ENCODE measurements at regions not wholly inside any gene's neighbourhood (a gene's known extent, or its start where the extent isn't known, plus 50 kb on each side); places are given as distances from the start of the nearest gene placed in this dataset.

DNA sequence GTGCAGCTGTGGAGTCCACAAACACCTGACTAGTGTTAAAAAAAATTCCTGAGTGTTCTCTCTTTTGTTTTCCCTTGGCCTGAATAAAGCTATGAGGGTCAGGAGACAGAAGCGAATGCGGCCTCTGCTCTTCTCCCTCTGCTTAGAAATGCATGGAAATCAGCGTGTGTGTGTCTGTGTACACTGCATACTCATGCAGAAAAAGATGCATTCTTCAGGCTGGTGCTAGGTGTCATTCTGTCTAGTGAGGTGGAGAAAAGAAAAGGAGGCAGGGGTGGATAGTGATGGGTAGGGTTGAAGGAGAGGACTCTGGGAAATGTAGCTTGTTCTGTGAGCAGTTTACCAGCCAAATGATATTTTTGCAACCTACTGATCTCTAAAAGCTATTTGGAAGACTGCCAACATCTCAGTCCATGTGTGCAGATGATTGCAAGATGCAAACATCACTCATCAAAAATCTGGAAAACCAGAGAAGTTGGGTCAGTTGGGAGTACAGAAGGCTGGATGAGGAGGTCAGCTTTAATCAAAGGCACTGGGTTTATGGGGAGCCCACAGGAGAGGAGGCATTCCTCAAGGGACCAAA lies 177.7 kb downstream of the INSIG2 start:
- no peak for DNase-seq

DNA sequence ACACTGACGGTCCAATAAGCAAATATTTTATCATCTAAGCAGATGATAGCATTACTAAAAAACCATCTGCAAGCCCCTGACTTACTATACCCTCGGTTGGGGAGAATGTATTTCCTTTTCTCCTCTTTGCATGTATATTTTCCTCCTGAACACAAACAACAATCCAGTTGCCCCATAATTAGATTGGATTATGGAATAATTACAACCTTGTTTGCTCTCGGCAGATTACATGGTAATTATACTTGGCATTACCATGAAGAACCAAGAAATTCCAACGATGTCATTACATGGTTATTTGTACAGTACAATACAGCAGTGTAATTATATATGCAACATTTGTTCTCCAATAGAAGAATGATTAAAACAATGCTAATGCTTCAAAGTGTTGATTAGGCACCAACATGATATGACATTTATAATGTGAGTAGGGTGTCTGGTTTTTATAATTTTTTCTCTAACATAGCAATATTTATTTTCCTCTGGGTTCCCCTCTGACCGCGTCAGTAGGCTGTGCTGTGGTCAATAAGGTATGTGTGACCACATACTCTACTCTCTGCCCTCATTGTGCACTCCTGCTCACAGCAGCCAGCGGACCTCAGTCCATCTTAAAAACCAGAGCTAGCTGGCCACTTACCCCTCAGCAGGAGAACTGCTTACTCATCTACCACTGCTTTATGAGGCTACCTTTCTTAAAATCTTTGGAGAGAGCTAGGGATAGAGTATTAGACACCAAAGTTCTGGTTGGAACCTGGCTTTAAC lies 176.1 kb downstream of the INSIG2 start:
- no peak for DNase-seq

DNA sequence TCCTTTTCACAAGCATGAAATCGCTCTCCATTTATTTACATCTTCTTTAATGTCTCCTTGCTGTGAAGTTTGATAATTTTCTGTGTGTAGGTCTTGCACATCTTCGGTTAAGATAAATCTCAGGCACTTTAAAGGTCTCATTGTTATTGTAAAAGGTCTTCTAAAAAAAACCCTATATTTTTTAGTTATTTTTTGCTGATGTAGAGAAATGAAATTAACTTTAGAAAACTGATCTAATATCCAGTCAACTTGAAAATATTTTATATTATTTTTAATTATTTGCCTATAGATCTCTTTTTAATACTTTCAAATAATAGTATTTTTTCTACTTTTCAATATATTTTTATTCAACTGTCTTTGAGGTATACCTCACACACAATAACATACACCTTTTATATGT lies 169.4 kb downstream of the INSIG2 start:
- DNase-seq, result no peak

DNA sequence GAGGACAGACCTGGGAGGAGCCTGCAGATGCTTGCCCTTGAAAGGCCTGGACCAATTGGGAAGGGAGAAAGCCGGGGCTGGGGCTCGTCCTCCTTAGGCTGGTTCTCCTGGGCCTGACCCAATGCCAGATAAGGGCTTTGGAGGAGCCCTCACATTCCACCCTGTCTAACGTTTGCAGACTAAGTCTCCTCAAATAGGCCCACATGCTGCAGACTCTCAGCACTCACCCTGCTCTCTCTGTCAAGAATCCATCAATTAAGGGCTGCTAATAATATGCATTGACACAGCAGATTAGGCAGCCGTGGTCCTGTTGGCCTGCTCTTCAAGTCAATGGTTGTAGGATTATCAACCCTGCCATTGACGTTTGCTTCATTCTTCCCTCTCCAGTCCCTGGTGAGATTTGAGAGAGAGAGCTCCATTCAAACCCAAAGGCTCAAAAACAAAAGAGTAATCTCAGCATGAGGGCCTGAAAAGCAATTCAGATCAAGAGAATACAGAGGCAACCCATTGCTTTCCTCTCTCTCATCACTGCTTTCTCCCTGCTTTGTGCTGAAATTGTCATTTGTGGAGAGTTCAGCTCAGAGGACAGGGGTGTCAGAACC lies 167.6 kb downstream of the INSIG2 start:
- DNase-seq, result no peak

DNA sequence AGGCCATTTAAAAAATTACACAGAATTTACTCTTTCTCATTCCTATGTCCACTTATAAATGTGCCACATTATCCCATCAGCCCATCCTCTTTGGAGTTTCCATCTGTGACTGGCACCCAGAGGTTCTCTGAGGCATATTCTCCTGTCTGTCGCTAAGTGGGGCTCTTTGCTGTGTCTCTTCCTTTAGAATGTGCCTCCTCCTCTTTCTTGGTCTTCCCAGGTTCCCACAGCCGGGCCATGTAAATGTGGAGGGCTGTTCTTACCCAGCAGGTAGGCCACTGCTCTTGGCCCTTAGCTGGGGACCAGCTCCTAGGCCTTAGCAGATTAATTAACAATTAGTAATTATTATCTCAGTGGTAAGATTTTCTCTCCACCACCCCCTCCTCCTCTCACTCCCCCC lies 167.0 kb downstream of the INSIG2 start:
- no peak for DNase-seq

DNA sequence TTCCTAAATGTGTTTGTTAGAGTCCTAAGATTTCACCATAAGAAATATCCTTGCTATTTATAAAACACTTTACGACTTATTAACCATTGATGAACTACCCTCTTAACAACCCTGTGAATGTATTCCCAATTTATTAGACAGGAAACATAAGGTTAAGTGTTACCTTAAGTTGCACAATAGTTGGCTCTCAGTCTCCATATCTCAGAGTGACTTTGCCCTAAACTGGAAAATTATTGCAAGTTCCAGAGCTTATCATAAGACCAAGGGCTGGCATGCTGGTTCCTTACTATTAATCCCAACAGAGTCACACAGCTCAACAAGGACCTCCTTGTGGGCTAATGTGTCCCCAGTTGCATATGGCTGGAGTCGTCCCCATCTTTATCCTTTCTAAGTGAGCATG lies 165.8 kb downstream of the INSIG2 start:
- no peak for DNase-seq

DNA sequence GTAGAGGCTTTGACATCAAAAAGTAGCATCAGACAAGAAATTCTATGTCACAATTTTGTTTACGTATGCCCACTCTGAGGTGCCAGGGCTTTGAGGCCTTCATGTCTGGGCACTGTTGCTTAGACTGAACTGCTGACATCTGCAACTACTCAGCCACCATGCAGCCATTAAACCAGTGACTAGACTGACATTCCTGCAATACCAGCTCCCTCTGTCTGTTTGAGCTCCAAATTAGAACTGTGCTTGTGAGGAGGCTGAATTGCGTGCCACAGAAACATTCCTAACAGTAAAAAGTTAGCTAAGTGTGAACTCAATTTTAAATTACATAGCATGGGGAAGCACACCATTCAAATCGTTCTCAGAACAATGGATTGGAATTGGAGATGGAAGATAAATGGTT lies 163.2 kb downstream of the INSIG2 start:
- no peak for DNase-seq

DNA sequence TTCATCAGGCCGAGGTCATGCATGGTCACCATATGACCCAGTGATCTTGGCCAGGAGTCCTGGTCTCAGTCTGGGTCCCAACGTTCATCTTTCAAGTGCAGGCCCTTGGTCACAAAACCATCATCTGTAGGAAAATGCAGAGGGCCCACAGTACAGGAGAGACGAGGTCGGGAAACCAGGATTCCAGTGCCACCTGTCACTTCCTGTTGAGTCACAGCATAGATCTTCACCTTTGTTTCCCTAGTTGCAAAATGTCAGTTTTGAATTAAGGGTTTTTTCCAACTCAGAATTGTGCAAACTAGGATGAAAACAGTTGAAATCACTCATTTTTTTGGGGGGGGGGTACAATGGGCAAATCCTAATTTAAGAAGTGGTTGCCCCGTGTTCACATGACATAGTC lies 162.2 kb downstream of the INSIG2 start:
- no peak for DNase-seq

DNA sequence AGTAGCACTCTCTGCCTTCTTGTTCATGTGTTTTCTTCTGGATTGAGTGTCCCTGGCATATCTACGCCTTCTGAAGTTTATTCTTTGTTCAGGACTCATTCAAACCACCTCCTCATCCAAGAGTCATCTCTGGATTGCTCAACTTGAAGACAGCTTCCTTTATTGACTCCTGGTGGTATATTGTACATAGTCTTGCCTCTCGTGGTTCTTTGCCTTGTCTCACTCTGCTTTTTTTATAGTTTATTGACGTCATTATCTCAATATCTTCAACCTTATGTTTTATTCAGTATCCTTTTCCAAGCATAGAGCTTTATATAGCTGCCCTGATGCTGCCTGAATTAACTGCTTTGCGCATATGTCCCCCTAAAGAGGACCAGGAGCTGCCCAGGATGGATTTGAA lies 161.7 kb downstream of the INSIG2 start:
- DNase-seq, result no peak

DNA sequence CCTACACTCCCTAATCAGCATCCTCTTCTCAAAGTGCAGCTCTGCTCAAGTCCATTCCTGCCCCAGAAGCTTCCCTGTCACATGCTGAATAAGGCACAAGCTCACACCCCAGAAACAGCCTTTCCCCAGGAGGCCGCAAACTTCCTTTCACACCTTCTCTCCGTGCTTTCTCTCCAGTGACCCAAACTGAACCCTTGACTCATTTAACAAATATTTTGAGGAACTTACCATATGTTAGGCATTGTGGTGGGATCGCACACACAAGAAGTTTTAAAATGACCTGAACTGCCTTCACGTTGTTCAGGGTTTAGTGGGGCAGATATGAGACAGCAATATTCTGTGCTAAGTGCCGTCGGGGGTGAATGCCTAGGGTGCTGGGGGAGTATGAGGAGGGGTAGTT lies 161.3 kb downstream of the INSIG2 start:
- no peak for DNase-seq

DNA sequence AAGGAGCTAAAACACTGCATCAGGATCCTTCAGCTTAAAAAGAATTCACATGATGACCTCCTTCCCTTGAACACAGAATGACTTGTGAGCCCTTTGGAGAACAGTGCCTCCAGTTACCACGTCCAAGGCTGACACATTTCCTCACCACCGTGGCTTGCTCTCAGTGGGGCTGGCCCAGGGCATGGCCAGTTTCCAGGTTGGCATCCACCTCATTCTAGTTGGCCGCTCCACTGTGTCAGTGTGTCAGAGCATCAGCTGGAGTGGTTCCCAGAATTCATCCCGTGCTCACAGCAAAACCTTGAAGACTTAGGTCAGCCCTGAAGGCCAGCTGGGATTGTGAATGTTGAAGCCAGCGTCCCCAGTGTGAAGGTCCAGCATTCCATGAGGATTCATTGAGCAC lies 158.5 kb downstream of the INSIG2 start:
- no peak for DNase-seq

DNA sequence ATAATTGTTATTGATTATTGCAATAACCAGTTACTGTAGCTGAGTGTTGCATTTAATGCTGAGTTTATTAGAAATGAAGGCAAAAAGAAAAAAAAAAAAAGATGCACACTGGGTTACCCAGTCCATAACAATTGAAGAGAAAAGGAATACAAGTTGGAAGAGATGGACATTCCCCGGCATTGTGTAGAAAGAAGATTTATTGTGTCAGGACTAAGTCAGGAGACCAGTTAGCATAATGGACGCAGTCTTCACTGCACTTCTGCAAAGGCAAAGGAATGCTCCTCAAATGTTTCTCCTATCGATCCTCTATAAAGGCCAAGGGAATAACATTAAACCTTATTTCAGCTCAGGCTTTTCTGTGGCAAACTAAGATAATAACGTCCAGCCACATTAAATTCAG lies 157.8 kb downstream of the INSIG2 start:
- no peak for DNase-seq

DNA sequence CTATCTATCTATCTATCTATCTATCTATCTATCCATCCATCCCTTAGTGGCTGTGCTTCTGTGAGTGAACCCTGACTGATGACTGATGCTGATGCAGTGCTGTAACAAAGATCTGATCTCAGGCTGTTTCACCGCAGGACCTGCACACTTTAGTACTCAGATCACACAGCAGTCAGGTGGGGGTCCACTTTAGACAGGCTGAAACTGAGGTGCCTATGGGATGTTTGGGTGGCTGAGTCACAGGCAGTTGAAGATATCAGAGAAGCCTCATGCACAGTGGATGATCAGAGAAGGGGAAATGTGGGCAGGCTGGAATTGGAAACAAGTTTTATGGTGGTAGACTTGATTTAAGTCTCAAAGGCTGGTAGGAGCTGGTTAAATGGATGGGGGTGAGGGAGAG lies 156.4 kb downstream of the INSIG2 start:
- DNase-seq, result no peak

DNA sequence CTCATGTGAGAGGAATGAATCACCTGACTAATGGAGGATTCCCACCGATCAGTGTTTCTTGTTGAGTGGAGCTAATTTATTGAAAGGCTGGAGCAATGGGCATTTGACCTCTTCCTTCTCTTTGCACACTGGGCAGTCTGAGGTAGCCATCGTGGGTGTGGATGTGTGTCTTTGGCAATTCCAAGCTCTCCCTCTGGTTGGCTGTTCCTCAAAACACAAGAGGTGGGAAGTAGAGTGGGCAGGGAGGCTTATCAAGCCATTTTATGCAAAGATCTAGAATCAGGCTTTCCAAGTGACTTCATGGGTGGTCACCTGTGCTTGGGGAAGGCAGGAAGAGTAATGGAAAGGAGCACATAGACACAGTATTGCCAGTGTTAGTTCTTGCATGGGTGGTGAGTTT lies 154.8 kb downstream of the INSIG2 start:
- no peak for DNase-seq

DNA sequence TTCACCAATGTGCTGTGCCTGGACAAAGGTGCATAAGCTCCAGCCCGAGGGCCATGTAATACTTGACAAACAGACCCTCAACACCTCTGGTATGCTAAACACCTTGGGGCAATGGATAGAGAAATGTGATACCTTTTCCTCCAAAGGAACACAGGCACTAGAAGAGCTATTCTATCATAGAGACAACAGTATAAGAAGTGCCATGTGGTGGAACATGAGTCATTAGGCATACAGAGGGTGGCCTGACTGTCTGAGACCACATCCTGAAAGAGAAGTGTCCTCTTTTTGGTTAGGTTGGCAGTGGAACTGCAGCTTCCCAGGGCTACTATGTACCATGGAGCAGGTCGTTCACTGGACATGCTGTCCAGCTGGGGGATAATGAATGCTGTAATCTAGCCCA lies 153.9 kb downstream of the INSIG2 start:
- DNase-seq, result no peak

DNA sequence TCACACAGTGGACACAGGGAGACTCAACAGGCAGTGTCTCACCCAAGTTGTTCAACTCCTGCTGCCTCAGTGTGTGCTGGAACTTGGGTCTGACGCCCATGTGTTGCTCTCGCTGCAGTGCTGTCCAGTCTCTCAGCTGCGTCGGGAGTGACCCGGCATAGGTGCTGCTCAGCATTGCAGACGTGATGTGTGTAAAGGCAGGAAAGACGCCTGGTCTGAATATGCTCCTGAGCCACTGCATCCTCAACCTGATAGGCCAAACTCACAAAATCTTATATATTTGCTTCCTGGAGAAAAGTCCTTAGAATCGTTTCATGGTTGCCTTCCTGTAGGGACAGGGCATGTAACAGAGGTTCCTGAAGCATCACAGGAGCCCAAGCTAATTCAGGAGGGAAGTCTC lies 152.9 kb downstream of the INSIG2 start:
- no peak for DNase-seq

DNA sequence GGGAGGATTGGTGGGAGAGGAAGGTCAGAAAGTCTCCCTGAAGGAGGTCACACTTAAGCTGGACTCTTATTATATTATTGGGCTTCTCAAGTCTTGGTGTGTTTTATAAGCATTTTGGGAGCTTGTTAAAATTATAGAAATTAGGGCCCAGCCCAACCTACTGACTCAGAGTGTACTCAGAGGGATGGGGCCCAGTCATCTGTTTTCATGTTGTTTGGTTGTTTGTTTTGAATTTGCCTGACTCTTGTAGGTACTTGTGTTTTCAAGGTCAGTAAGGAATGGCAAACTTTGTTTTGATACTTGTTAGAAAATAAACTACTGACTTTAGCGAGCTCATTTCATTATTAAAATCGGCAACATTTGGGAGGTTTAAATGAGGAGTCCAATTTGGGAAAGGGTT lies 152.0 kb downstream of the INSIG2 start:
- no peak for DNase-seq

DNA sequence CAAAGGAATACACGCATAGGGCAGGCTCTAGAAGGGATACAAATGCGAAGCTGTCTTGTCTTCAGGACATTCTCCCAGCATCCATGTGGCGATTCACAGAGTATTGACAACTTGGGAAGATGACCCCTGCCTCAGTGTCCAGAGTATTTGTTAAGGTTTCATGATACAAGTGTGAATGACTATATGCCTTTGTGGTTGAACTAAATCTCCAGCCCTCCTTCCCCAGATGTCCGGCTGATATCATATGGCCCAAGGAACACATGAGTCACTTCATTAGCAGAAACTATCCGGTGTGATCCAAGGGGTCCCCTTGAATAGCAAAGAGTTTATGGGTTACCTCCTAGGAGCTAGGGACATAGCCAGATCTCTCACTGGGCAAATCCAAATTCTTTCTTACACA lies 151.0 kb downstream of the INSIG2 start:
- no peak for DNase-seq

DNA sequence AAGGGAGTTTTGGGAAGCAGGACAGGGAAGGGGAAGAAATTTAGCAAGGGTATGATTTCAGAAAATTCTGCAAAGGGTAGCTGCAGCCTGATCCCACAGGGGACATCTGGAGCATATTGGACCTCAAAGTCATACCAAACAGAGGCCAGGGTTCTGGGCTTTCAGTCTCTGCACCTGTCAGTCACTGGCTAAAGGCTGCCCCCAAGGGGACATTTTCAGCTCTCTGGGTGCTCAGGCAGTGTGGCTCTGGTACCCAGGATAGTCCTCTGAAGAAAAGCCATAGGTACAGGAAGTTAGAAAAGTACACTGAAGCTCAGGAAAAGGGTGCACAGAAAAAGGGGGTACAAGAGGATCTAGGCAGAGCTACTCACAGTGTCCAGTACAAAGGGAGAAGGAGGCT lies 149.2 kb downstream of the INSIG2 start:
- no peak for DNase-seq

DNA sequence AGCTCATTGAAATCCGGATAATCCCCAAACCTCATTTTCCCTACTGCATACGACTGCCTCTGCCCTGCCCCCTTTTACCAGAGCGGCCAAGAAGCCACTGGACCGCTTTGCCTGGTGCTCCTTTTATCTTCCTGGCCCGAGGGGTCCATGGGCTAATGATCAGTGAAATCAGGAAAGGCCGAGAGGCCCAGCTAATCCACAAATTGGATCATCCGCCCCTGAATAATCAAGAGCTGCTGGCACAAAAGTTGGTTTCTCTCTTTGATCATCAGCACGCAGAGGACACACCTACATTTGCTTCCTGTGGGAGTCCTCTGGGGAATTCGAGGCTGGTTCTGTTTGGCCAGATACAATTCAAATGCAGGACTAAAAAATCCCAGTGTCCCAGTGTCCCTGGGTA lies 144.5 kb downstream of the INSIG2 start:
- DNase-seq, result no peak

DNA sequence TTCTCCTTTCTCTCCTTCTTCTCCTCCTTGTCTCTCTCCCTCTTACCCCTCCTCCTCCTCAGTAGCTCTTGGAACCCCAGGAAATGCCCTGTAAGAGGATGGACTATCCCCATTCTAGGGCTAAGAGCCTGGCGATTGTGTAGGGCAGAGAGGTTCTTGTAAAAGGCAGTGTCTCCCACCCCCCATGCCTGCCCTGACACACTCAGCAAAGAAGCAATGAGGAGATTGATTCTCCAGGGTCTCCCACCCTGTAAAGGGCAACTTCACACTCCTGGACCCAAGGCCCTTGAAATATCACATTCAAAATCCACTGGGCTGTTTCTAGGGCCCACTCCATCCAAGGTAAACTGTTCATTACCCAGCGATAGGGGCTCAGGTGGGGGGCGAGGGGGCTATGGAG lies 144.1 kb downstream of the INSIG2 start:
- DNase-seq, result no peak

DNA sequence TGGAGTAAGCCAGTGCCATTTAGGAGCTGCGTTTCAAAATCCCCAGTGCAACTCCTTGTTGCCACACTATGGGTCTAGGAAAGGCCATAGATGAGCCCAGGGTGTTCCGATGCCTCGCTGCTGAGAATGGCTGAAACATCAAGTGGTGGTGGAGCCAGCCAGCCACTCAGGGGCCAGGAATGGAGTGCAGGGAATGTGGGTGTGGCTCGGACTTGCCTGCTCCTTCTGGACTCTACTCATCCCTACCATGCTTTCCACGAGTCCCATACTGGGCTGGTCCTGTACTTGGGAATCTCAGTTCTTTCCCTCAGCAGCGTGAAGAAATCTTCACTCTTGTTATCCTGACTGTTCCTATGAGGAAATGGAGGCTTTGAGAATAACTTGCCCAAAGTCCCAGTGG lies 143.5 kb downstream of the INSIG2 start:
- no peak for DNase-seq

DNA sequence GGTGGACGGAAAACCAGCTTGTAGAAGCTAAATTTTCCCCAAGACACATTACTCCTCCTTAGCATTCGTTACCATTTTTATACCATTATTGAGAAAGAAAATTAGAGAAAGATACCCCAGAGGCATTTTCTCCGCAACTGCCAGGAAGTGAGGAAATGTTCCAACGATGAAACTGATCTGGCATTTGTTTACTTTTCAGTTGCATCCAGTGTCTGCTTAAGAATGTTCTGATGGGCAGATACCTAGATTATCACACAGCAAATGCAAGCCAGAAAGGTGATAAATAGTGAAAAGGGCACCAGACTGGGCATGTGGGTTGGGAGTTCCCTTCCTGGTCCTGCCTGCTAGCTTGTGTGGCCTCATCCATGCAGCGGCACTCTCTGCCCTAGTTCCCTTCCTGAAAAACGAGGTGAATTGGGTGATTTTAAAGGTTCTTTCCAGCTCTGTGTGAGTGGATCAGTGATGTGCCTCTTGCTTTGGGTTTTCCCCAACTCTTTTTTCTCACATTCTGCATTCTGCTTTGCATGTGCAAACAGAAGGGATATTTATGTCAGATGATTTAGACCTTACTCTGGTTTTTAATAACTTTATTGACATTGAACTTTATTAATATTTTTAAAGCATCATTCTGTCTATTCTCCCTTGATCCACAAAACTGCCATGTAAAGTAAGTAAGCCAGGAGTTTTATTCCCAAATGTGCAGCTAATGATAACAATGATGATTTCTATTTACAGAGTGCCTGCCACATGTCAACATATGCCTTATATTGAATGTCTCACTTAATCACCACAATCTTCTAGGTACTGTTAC lies 139.6 kb downstream of the INSIG2 start:
- no peak for DNase-seq

DNA sequence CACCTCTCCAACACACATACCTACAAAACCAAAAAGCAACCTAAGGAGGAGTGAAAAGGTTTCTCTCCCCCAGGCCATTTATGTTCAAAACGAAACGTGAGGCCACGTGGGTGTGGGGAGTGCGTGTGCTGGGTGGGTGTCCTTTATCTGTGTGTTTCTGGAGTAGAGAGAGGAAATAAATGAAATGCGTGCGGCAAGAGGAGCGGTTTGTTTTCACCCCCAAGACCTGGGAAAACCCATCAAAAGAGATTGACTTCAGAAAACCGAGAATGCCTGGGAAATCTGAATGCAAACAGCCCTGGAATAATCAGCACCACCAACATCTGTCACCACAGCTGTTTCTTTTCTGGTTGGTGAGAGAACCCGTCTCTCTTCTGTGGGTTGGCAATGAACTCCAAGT lies 137.4 kb downstream of the INSIG2 start:
- no peak for DNase-seq

Data from central memory CD4-positive, alpha-beta T cell (primary cell).